K562 (cell line): ENCODE measurements at regions not wholly inside any gene's neighbourhood (a gene's known extent, or its start where the extent isn't known, plus 50 kb on each side); places are given as distances from the start of the nearest gene placed in this dataset.
"Not testable (repeated sequence)": the region's sequence is repeated elsewhere in the genome, so short reads cannot be mapped to it uniquely, and the experiment has no call there.

ENCODE experiments used
- ATAC-seq: fragments of 200-7000 bp; cut with Tn5 transposase; 3 replicates; pipeline ENCODE4 v1.9.1; 2020; ENCODE audit warnings: moderate library complexity
- BruUV-seq: library from RNA; stranded (reverse); fragments of 400-500 nt; replicated peaks from 2 replicates; lab custom pipeline; 2021; lab: Mats Ljungman, UMichigan
- CTCF ChIA-PET: fragments of 300-600 bp; formaldehyde crosslinking; extraction: SDS; loops from one replicate; lab custom pipeline; 2021; ENCODE audit warnings: low intra/inter-chr PET ratio; lab: Yijun Ruan, JAX
- POLR2A ChIA-PET: fragments of 300-600, 350-650 bp; sonication (Branson Sonifier 250); formaldehyde crosslinking; extraction: SDS; loops from one replicate; lab custom pipeline; 2021; ENCODE audit warnings: antibody characterized with exemption, inconsistent platforms; lab: Yijun Ruan, JAX
- DNase-seq, 4 experiments: peaks; one replicate each; pipeline versions ENCODE4 v3.0.0 to v3.0.0-alpha.2; 2011 to 2018; ENCODE audit warnings: low spot score in 3 of 4, mixed read lengths in 3 of 4; ENCODE audit errors: extremely low read depth in 1 of 4
- FAIRE-seq: peaks from 2 replicates; lab custom pipeline; 2011; peaks lifted over from hg19 to GRCh38; lab: Jason Lieb, UNC
- H2AFZ ChIP-seq: 2 replicates; pipeline ENCODE4 v1.6.0; 2011; ENCODE audit warnings: low read depth, low read length, control low read depth, inconsistent platforms
- H3K27ac ChIP-seq: fragments of 200-600 bp; 3 replicates; pipeline ENCODE4 v1.8.0; 2011; ENCODE audit warnings: low read depth, mild to moderate bottlenecking, control low read depth, inconsistent platforms, low read length, moderate library complexity, mixed read lengths; ENCODE audit errors: extremely low read depth
- H3K27me3 ChIP-seq, 2 experiments: fragments of 300-600 bp in 1 of 2; 2 replicates in 1 of 2; 3 replicates in 1 of 2; pipeline versions ENCODE4 v1.6.0 to v1.8.0; 2011; ENCODE audit warnings: inconsistent platforms in 2 of 2, low read length in 2 of 2, mild to moderate bottlenecking in 1 of 2, mixed read lengths in 1 of 2, moderate library complexity in 1 of 2; ENCODE audit not compliant: control insufficient read depth in 2 of 2, insufficient read depth in 2 of 2
- H3K36me3 ChIP-seq: fragments of 300-600 bp; 3 replicates; pipeline ENCODE4 v1.8.0; 2011; ENCODE audit warnings: mild to moderate bottlenecking, low read length, inconsistent platforms; ENCODE audit not compliant: control insufficient read depth, insufficient read depth
- H3K4me1 ChIP-seq, 2 experiments: fragments of 200-600 bp in 1 of 2; replicated peaks in 1 of 2; 2 replicates in 1 of 2; 3 replicates in 1 of 2; pipeline versions ENCODE4 v1.5.1 to v1.8.0; 2011; ENCODE audit warnings: inconsistent platforms in 2 of 2, low read length in 2 of 2, mild to moderate bottlenecking in 1 of 2, mixed read lengths in 1 of 2, moderate library complexity in 1 of 2; ENCODE audit not compliant: control insufficient read depth in 2 of 2, insufficient read depth in 2 of 2
- H3K4me2 ChIP-seq: 2 replicates; pipeline ENCODE4 v1.6.1; 2011; ENCODE audit warnings: low read length, control low read depth, inconsistent platforms, mixed read lengths; ENCODE audit not compliant: insufficient read depth
- H3K4me3 ChIP-seq: fragments of 200-600 bp; sonication (generic), shearing (Covaris generic); 2 replicates; pipeline ENCODE4 v1.5.1; 2016; ENCODE audit warnings: control low read depth, inconsistent platforms
- H3K79me2 ChIP-seq: fragments of 200-600 bp; 3 replicates; pipeline ENCODE4 v1.8.0; 2011; ENCODE audit warnings: low read length, inconsistent platforms; ENCODE audit not compliant: control insufficient read depth, insufficient read depth
- H3K9ac ChIP-seq, 2 experiments: 2 replicates each; pipeline versions ENCODE4 v1.6.0 to v1.6.1; 2011; ENCODE audit warnings: low read depth in 2 of 2, low read length in 2 of 2, control low read depth in 1 of 2, inconsistent platforms in 1 of 2, mild to moderate bottlenecking in 1 of 2, mixed read lengths in 1 of 2; ENCODE audit not compliant: insufficient read depth in 1 of 2
- H3K9me1 ChIP-seq: one replicate; pipeline ENCODE4 v1.6.0; 2011; ENCODE audit warnings: inconsistent platforms, mild to moderate bottlenecking, low read length, moderate library complexity; ENCODE audit not compliant: control insufficient read depth, insufficient read depth
- H3K9me3 ChIP-seq: replicated peaks from 2 replicates; pipeline ENCODE4 v1.5.1; 2011; ENCODE audit warnings: low read depth, low read length, inconsistent platforms; ENCODE audit not compliant: control insufficient read depth, insufficient read depth
- H4K20me1 ChIP-seq: replicated peaks from 2 replicates; pipeline ENCODE4 v1.6.1; 2011; ENCODE audit warnings: low read length, inconsistent platforms, mixed read lengths; ENCODE audit not compliant: control insufficient read depth, insufficient read depth
- CCNT2 ChIP-seq: IDR thresholded peaks from 2 replicates; pipeline ENCODE4 v1.6.1; 2011; ENCODE audit warnings: borderline replicate concordance, low read depth, mild to moderate bottlenecking, moderate library complexity, mixed read lengths, low read length; ENCODE audit not compliant: insufficient read length; ENCODE audit errors: extremely low read depth
- CEBPB ChIP-seq: fragments of 450-650 bp; IDR thresholded peaks from 2 replicates; pipeline ENCODE4 v1.6.1; 2016; ENCODE audit warnings: missing genetic modification characterization, missing compliant biosample characterization
- CHD1 ChIP-seq: fragments of 200-600 bp; sonication (generic); IDR thresholded peaks from one replicate; pipeline ENCODE4 v1.6.1; 2012; ENCODE audit warnings: mild to moderate bottlenecking, moderate library complexity, low read length, inconsistent platforms
- E2F1 ChIP-seq: sonication (generic); formaldehyde crosslinking; IDR thresholded peaks from 2 replicates; pipeline ENCODE4 v1.8.1; 2023; ENCODE audit warnings: mild to moderate bottlenecking, missing genetic modification reagents, moderate library complexity
- FOS ChIP-seq: IDR thresholded peaks from 3 replicates; pipeline ENCODE4 v1.6.1; 2011; ENCODE audit not compliant: insufficient read length; ENCODE audit errors: extremely low read depth
- FOXA3 ChIP-seq, 2 experiments: fragments of 450-650 bp in 1 of 2; sonication (generic) in 1 of 2; formaldehyde crosslinking; IDR thresholded peaks in 1 of 2; conservative IDR thresholded peaks in 1 of 2; 2 replicates each; pipeline versions ENCODE4 v1.4.0 to v1.8.0; 2020 to 2022; ENCODE audit warnings: mild to moderate bottlenecking in 2 of 2, missing genetic modification reagents in 1 of 2
- HIVEP1 ChIP-seq: fragments of 250-450 bp; sonication (Bioruptor Pico); IDR thresholded peaks from 2 replicates; pipeline ENCODE4 v1.4.0; 2020; ENCODE audit warnings: mild to moderate bottlenecking
- ILK ChIP-seq: fragments of 450-650 bp; IDR thresholded peaks from 2 replicates; pipeline ENCODE4 v1.6.1; 2016; ENCODE audit warnings: missing genetic modification characterization, low read depth, mild to moderate bottlenecking, missing compliant biosample characterization, moderate library complexity, borderline replicate concordance
- MYC ChIP-seq, 2 experiments: fragments of 250-450 bp in 1 of 2; sonication (Bioruptor Pico) in 1 of 2; IDR thresholded peaks; 2 replicates each; pipeline versions ENCODE4 v1.5.1 to v1.6.1; 2012 to 2021; ENCODE audit warnings: low read depth in 2 of 2, borderline replicate concordance in 1 of 2, improper control_type of control experiment in 1 of 2, low read length in 1 of 2, mild to moderate bottlenecking in 1 of 2, moderate library complexity in 1 of 2
- TBP ChIP-seq: optimal IDR thresholded peaks from 2 replicates; pipeline ENCODE3; 2011; ENCODE audit warnings: low read depth, low read length, improper control_type of control experiment
- TFAM ChIP-seq: fragments of 250-450 bp; sonication (Bioruptor Pico); conservative IDR thresholded peaks from 2 replicates; pipeline ENCODE4 v1.5.0; 2021; ENCODE audit warnings: mild to moderate bottlenecking, moderate library complexity
- TOE1 ChIP-seq, 2 experiments: fragments of 450-650 bp in 1 of 2; sonication (generic) in 1 of 2; formaldehyde crosslinking in 1 of 2; IDR thresholded peaks; 2 replicates each; pipeline versions ENCODE4 v1.7.1 to v1.8.0; 2016 to 2022; ENCODE audit warnings: borderline replicate concordance in 2 of 2, mild to moderate bottlenecking in 2 of 2, antibody characterized with exemption in 1 of 2, inconsistent platforms in 1 of 2, low read depth in 1 of 2, missing genetic modification reagents in 1 of 2, moderate library complexity in 1 of 2
- ZBTB17 ChIP-seq: fragments of 450-650 bp; formaldehyde crosslinking; IDR thresholded peaks from 2 replicates; pipeline ENCODE4 v1.4.0; 2020; ENCODE audit warnings: mild to moderate bottlenecking
- ZNF263 ChIP-seq: sonication (generic); formaldehyde crosslinking; IDR thresholded peaks from 2 replicates; pipeline ENCODE4 v1.8.0; 2022; ENCODE audit warnings: mild to moderate bottlenecking, missing genetic modification reagents, borderline replicate concordance
- WGBS: fragments of 100-300 bp; shearing (Covaris generic); methylation state at CpG from one replicate; pipeline ENCODE4 v1.1.6; 2016; ENCODE audit warnings: low coverage, mixed read lengths; ENCODE audit not compliant: insufficient coverage; ENCODE audit errors: missing lambda C conversion rate; 5-methylcytosine and 5-hydroxymethylcytosine counted together
- in situ Hi-C: fragments of 300-500 bp; cut with MboI; formaldehyde crosslinking; loops from 4 replicates; pipeline ENCODE4 v1.15.0; 2018; ENCODE audit warnings: inconsistent platforms, mixed read lengths
- intact Hi-C: fragments of 100-400 bp; cut with micrococcal nuclease; formaldehyde crosslinking; loops from 2 replicates; pipeline ENCODE4 v1.14.2; 2022

GRCh38 chr16:87216841-87217275 lies 100.3 kb downstream of the C16orf95 start:
- no peak for FAIRE-seq
- peaks cover 0 to 7% of the 10 kb centered on the region in 2 experiments; a peak in 2 of 5 replicates for H3K4me1 ChIP-seq
- TF ChIP-seq FOXA3 (CRISPR knock-in tag; conservative IDR thresholded peaks at IDR 0.05 in 1 of 2, IDR thresholded peaks at IDR 0.05 in 1 of 2), result no peak
- TF ChIP-seq CCNT2, result no peak
- TF ChIP-seq ZBTB17 (CRISPR knock-in tag), result no peak
- no peak for TF ChIP-seq FOS
- no peak for TF ChIP-seq E2F1
- TF ChIP-seq ZNF263 (CRISPR knock-in tag), result no peak
- TF ChIP-seq CHD1, result no peak
- TF ChIP-seq MYC (IDR thresholded peaks at IDR 0.05; ENCODE audit: low read depth, low read length), result no peak
- TF ChIP-seq MYC (CRISPR knock-in tag; IDR thresholded peaks at IDR 0.05; ENCODE audit: borderline replicate concordance, low read depth), result no peak
- TF ChIP-seq TFAM (CRISPR knock-in tag), result no peak
- TF ChIP-seq TBP, result no peak
- no peak for TF ChIP-seq CEBPB (tag)
- TF ChIP-seq TOE1 (IDR thresholded peaks at IDR 0.05; ENCODE audit: borderline replicate concordance), result no peak
- TF ChIP-seq TOE1 (CRISPR knock-in tag; IDR thresholded peaks at IDR 0.05; ENCODE audit: borderline replicate concordance, low read depth), result no peak
- TF ChIP-seq ILK, result no peak
- TF ChIP-seq HIVEP1 (CRISPR knock-in tag), result no peak
- CTCF ChIA-PET, result no interaction called here
- intact Hi-C loops (no loop called here), in situ Hi-C loops (no loop called here)
- DNase-seq, result no peak
- POLR2A ChIA-PET, result no interaction called here
- WGBS, result 60% methylated on average over 24 of the region's 30 CpGs
- no peak overlapping the region for H3K9ac ChIP-seq
- no peaks in the 10 kb centered on the region for H3K36me3 ChIP-seq
- no peaks in the 10 kb centered on the region for H4K20me1 ChIP-seq
- peaks cover 0 to 18% of the 10 kb centered on the region in 2 experiments; a peak in 2 of 5 replicates for H3K27me3 ChIP-seq
- no TSS peak for BruUV-seq
- H3K4me2 ChIP-seq, result no peak overlapping the region
- H3K9me1 ChIP-seq, result no peaks in the 10 kb centered on the region
- ATAC-seq, result no peak
- no peaks in the 10 kb centered on the region for H3K79me2 ChIP-seq
- no peaks in the 10 kb centered on the region for H3K9me3 ChIP-seq
- no peak overlapping the region for H2AFZ ChIP-seq
- no peak overlapping the region for H3K4me3 ChIP-seq
- H3K27ac ChIP-seq, result no peak overlapping the region

GRCh38 chr16:87217802-87218201 lies 99.4 kb downstream of the C16orf95 start:
- H3K27me3 ChIP-seq, result peaks cover 0 to 18% of the 10 kb centered on the region in 2 experiments; a peak in 2 of 5 replicates
- POLR2A ChIA-PET, H3K9ac ChIP-seq, H2AFZ ChIP-seq, FAIRE-seq, CTCF ChIA-PET, in situ Hi-C loops, H3K27ac ChIP-seq, ATAC-seq, H3K4me3 ChIP-seq, BruUV-seq, intact Hi-C loops, H3K4me1 ChIP-seq, DNase-seq, H3K9me1 ChIP-seq, H4K20me1 ChIP-seq, H3K9me3 ChIP-seq, H3K4me2 ChIP-seq, H3K79me2 ChIP-seq, H3K36me3 ChIP-seq: not testable (repeated sequence)
- no CpG with 5 or more reads among the region's 22 CpGs for WGBS
